A204.1 (cell line): ENCODE measurements at regions not wholly inside any gene's neighbourhood (a gene's known extent, or its start where the extent isn't known, plus 50 kb on each side); places are given as distances from the start of the nearest gene placed in this dataset.
"Not testable (repeated sequence)": the region's sequence is repeated elsewhere in the genome, so short reads cannot be mapped to it uniquely, and the experiment has no call there.

Experiments
- FAIRE-seq: peaks from 2 replicates; lab custom pipeline; 2012; peaks lifted over from hg19 to GRCh38; lab: Jason Lieb, UNC

- no peak for FAIRE-seq
These were observed 250.3 kb upstream of the RASGRP1 start for GRCh38 chr15:38814891-38815290.

GRCh38 chr15:38817427-38818156 lies 253.0 kb upstream of the RASGRP1 start:
- no peak for FAIRE-seq

- FAIRE-seq, result no peak
These were observed 253.7 kb upstream of the RASGRP1 start for GRCh38 chr15:38818157-38818790.

GRCh38 chr15:38819387-38819950 lies 254.9 kb upstream of the RASGRP1 start:
- no peak for FAIRE-seq

GRCh38 chr15:38823263-38823662 lies 258.6 kb upstream of the RASGRP1 start:
- no peak for FAIRE-seq

- FAIRE-seq, result no peak
These were observed 260.1 kb upstream of the RASGRP1 start for GRCh38 chr15:38824719-38825118.

- FAIRE-seq, result no peak
These were observed 262.3 kb upstream of the RASGRP1 start for GRCh38 chr15:38826880-38827279.

- no peak for FAIRE-seq
These were observed 263.5 kb upstream of the RASGRP1 start for GRCh38 chr15:38828031-38828532.

GRCh38 chr15:38829086-38829485 lies 264.5 kb upstream of the RASGRP1 start:
- FAIRE-seq, result no peak

- FAIRE-seq, result no peak
These were observed 277.6 kb upstream of the RASGRP1 start for GRCh38 chr15:38842226-38842625.

- FAIRE-seq, result no peak
These were observed 278.5 kb upstream of the RASGRP1 start for GRCh38 chr15:38843051-38843501.

- FAIRE-seq, result no peak
These were observed 279.3 kb upstream of the RASGRP1 start for GRCh38 chr15:38843736-38844590.

- no peak for FAIRE-seq
These were observed 280.1 kb upstream of the RASGRP1 start for GRCh38 chr15:38844736-38845135.

GRCh38 chr15:38846346-38846745 lies 281.7 kb upstream of the RASGRP1 start:
- FAIRE-seq, result no peak

GRCh38 chr15:38847666-38848065 lies 283.1 kb upstream of the RASGRP1 start:
- FAIRE-seq, result no peak

- no peak for FAIRE-seq
These were observed 284.4 kb upstream of the RASGRP1 start for GRCh38 chr15:38849046-38849445.

- FAIRE-seq, result not testable (repeated sequence)
These were observed 287.6 kb upstream of the RASGRP1 start for GRCh38 chr15:38852188-38852587.

GRCh38 chr15:38853608-38854007 lies 289.0 kb upstream of the RASGRP1 start:
- no peak for FAIRE-seq

GRCh38 chr15:38854506-38854905 lies 289.9 kb upstream of the RASGRP1 start:
- no peak for FAIRE-seq

- no peak for FAIRE-seq
These were observed 293.2 kb upstream of the RASGRP1 start for GRCh38 chr15:38857814-38858213.

GRCh38 chr15:38859574-38859973 lies 295.0 kb upstream of the RASGRP1 start:
- no peak for FAIRE-seq

- FAIRE-seq, result no peak
These were observed 295.6 kb upstream of the RASGRP1 start for GRCh38 chr15:38860253-38860652.
